Neural progenitor cell (in vitro differentiated cells): ENCODE measurements at regions not wholly inside any gene's neighbourhood (a gene's known extent, or its start where the extent isn't known, plus 50 kb on each side); places are given as distances from the start of the nearest gene placed in this dataset.

Experiments
- CTCF ChIP-seq: fragments of 200-600 bp; sonication (generic); IDR thresholded peaks from 2 replicates; pipeline ENCODE4 v1.5.1; 2017; ENCODE audit warnings: antibody characterized with exemption, mild to moderate bottlenecking
- EZH2 ChIP-seq: fragments of 200-600 bp; sonication (generic); IDR thresholded peaks from 2 replicates; pipeline ENCODE4 v1.6.1; 2017; ENCODE audit warnings: antibody characterized with exemption, mild to moderate bottlenecking, moderate library complexity

GRCh38 chr13:30142486-30143211, 164.7 kb downstream of the KATNAL1 start:
- TF ChIP-seq CTCF (no peak), EZH2 (no peak)
